Fibroblast of lung (primary cell): ENCODE measurements at regions not wholly inside any gene's neighbourhood (a gene's known extent, or its start where the extent isn't known, plus 50 kb on each side); places are given as distances from the start of the nearest gene placed in this dataset.
A peak's percentile ranks its signal among the peaks of the same experiment; 100 is the strongest.

ENCODE experiments used
- DNase-seq, 2 donors: peaks; one replicate each; pipeline versions ENCODE4 v3.0.0 to v3.0.0-alpha.2; 2010; ENCODE audit warnings: low read depth in 2 of 2
- H2AFZ ChIP-seq: 2 replicates; pipeline ENCODE4 v1.5.1; 2012; ENCODE audit warnings: low read length, control low read depth, inconsistent platforms
- H3K27ac ChIP-seq: 2 replicates; pipeline ENCODE4 v1.5.1; 2011; ENCODE audit warnings: low read length, control low read depth; ENCODE audit not compliant: insufficient read depth
- H3K27me3 ChIP-seq: 2 replicates; pipeline ENCODE4 v1.5.1; 2011; ENCODE audit warnings: mild to moderate bottlenecking, low read length; ENCODE audit not compliant: control insufficient read depth, insufficient read depth
- H3K36me3 ChIP-seq: 2 replicates; pipeline ENCODE4 v1.5.1; 2011; ENCODE audit warnings: low read length; ENCODE audit not compliant: control insufficient read depth, insufficient read depth
- H3K4me1 ChIP-seq: 2 replicates; pipeline ENCODE4 v1.5.1; 2011; ENCODE audit warnings: low read length; ENCODE audit not compliant: control insufficient read depth, insufficient read depth; ENCODE audit errors: extremely low read depth
- H3K4me2 ChIP-seq: 2 replicates; pipeline ENCODE4 v1.5.1; 2011; ENCODE audit warnings: low read length, control low read depth; ENCODE audit not compliant: insufficient read depth; ENCODE audit errors: extremely low read depth
- H3K4me3 ChIP-seq, 4 experiments: fragments of 200-600 bp in 1 of 4; sonication (generic) in 1 of 4; replicated peaks in 1 of 4; 2 replicates each; pipeline ENCODE4 v1.5.1; 2011 to 2016; ENCODE audit warnings: low read length in 4 of 4, low read depth in 3 of 4, mild to moderate bottlenecking in 3 of 4, control low read depth in 2 of 4, inconsistent platforms in 1 of 4, mixed read lengths in 1 of 4; ENCODE audit not compliant: insufficient read depth in 1 of 4; ENCODE audit errors: control extremely low read depth in 1 of 4
- H3K79me2 ChIP-seq: 2 replicates; pipeline ENCODE4 v1.5.1; 2012; ENCODE audit warnings: mild to moderate bottlenecking, low read length, inconsistent platforms; ENCODE audit not compliant: control insufficient read depth, insufficient read depth
- H3K9ac ChIP-seq: 2 replicates; pipeline ENCODE4 v1.5.1; 2011; ENCODE audit warnings: mild to moderate bottlenecking, low read length, control low read depth; ENCODE audit not compliant: insufficient read depth
- H3K9me3 ChIP-seq: 2 replicates; pipeline ENCODE4 v1.5.1; 2012; ENCODE audit warnings: low read depth, low read length; ENCODE audit not compliant: control insufficient read depth, insufficient read depth
- H4K20me1 ChIP-seq: 2 replicates; pipeline ENCODE4 v1.5.1; 2011; ENCODE audit warnings: low read length; ENCODE audit not compliant: control insufficient read depth, insufficient read depth; ENCODE audit errors: extremely low read depth
- CTCF ChIP-seq, 2 donors: IDR thresholded peaks in 1 of 2; conservative IDR thresholded peaks in 1 of 2; 1 replicate in 1 of 2; 2 replicates in 1 of 2; pipeline ENCODE4 v1.5.1; 2011 to 2012; ENCODE audit warnings: low read length in 2 of 2, control low read depth in 1 of 2, inconsistent platforms in 1 of 2, low read depth in 1 of 2, mild to moderate bottlenecking in 1 of 2
- EZH2 ChIP-seq: IDR thresholded peaks from 2 replicates; pipeline ENCODE4 v1.5.1; 2012; ENCODE audit warnings: low read length, control low read depth, mild to moderate bottlenecking; ENCODE audit errors: missing control alignments

GRCh38 chr1:193356249-193356648 lies 169.8 kb upstream of the B3GALT2 start:
- no peaks in the 10 kb centered on the region for H3K27me3 ChIP-seq
- no peak overlapping the region for H2AFZ ChIP-seq
- H3K9me3 ChIP-seq = no peaks in the 10 kb centered on the region
- H3K4me3 ChIP-seq = no peak overlapping the region
- no peak for DNase-seq
- TF ChIP-seq CTCF (conservative IDR thresholded peaks at IDR 0.05 in 1 of 2, IDR thresholded peaks at IDR 0.05 in 1 of 2; ENCODE audit: low read depth in 1 of 2, low read length in 2 of 2) = no peak
- TF ChIP-seq EZH2 = no peak
- no peaks in the 10 kb centered on the region for H3K36me3 ChIP-seq
- no peaks in the 10 kb centered on the region for H3K79me2 ChIP-seq
- no peak overlapping the region for H3K27ac ChIP-seq
- no peak overlapping the region for H3K4me2 ChIP-seq
- no peak overlapping the region for H3K9ac ChIP-seq
- H3K4me1 ChIP-seq = no peaks in the 10 kb centered on the region
- H4K20me1 ChIP-seq = no peaks in the 10 kb centered on the region

- H4K20me1 ChIP-seq = no peaks in the 10 kb centered on the region
- H3K27ac ChIP-seq = no peak overlapping the region
- no peak overlapping the region for H2AFZ ChIP-seq
- H3K4me1 ChIP-seq = no peaks in the 10 kb centered on the region
- H3K4me3 ChIP-seq = no peak overlapping the region
- H3K4me2 ChIP-seq = no peak overlapping the region
- no peaks in the 10 kb centered on the region for H3K9me3 ChIP-seq
- H3K79me2 ChIP-seq = no peaks in the 10 kb centered on the region
- H3K9ac ChIP-seq = no peak overlapping the region
- no peaks in the 10 kb centered on the region for H3K27me3 ChIP-seq
- no peak for TF ChIP-seq CTCF (conservative IDR thresholded peaks at IDR 0.05 in 1 of 2, IDR thresholded peaks at IDR 0.05 in 1 of 2; ENCODE audit: low read depth in 1 of 2, low read length in 2 of 2)
- no peak for TF ChIP-seq EZH2
- DNase-seq = no peak
- no peaks in the 10 kb centered on the region for H3K36me3 ChIP-seq
Observed at GRCh38 chr1:193355626-193356025, 169.2 kb upstream of the B3GALT2 start.

- Histone ChIP-seq H3K79me2 (no peaks in the 10 kb centered on the region), H3K9ac (no peak overlapping the region), H3K4me3 (no peak overlapping the region), H3K4me1 (no peaks in the 10 kb centered on the region), H3K9me3 (no peaks in the 10 kb centered on the region), H2AFZ (no peak overlapping the region), H4K20me1 (no peaks in the 10 kb centered on the region), H3K4me2 (no peak overlapping the region), H3K36me3 (no peaks in the 10 kb centered on the region), H3K27me3 (no peaks in the 10 kb centered on the region), H3K27ac (no peak overlapping the region)
- no peak for TF ChIP-seq CTCF (conservative IDR thresholded peaks at IDR 0.05 in 1 of 2, IDR thresholded peaks at IDR 0.05 in 1 of 2; ENCODE audit: low read depth in 1 of 2, low read length in 2 of 2)
- no peak for TF ChIP-seq EZH2
- peak in 1 of 2 donors; percentile 42 for DNase-seq
Observed at GRCh38 chr1:193355178-193355577, 168.8 kb upstream of the B3GALT2 start.
